Left renal pelvis (tissue), 4 donors: ENCODE measurements at regions not wholly inside any gene's neighbourhood (a gene's known extent, or its start where the extent isn't known, plus 50 kb on each side); places are given as distances from the start of the nearest gene placed in this dataset.

ENCODE experiments used
- DNase-seq, 4 donors: peaks; one replicate each; pipeline ENCODE4 v3.0.0-alpha.2; 2013; ENCODE audit warnings: low read depth in 4 of 4, low spot score in 3 of 4

DNA sequence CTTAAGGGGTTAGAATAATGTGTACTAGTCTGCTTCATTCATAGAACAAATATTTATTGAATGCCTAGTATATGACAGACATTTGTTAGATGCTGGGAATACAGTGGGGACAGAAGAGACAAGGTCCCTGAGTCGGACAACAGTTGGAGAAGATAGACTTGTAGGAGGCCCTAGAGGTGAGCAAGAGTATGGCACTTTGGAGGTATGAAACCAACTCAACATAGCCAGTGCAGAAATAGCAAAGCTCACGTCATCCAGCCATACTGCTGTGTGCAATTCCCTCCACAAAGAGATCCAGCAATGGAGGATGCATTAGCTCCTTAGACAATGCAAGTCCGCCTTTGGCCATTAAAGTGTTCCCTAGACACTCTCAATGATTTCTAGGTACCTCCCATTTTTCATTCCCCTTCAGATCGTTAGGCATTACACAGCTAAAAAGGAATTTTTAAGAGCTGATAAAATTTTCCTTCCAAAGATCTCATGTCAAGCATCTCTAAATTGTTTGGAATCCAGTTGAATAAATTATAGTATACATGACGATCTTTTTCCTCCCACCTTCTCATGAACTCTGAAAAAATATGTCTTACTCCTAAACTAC, 1949.6 kb upstream of the WWC1 start:
- DNase-seq, result no peak

DNA sequence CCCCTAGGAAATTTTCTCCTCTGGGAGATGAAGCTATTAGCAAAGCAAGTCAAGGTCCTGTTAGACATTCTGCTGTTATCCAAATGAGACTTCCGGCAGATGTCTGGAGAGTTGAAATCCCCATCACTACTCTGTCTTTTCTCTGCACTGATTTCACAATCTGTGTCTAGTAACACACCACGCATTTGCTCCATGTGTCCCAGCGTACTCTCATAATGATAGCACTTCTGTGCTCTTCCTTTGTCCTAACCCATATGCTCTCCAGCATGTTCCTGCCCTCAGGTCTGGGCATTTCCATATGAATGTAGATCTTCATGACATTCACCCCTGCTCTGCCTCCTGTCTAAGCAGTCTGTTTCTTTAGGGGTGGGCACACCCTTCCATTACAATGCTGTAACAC, 1949.0 kb upstream of the WWC1 start:
- no peak for DNase-seq

DNA sequence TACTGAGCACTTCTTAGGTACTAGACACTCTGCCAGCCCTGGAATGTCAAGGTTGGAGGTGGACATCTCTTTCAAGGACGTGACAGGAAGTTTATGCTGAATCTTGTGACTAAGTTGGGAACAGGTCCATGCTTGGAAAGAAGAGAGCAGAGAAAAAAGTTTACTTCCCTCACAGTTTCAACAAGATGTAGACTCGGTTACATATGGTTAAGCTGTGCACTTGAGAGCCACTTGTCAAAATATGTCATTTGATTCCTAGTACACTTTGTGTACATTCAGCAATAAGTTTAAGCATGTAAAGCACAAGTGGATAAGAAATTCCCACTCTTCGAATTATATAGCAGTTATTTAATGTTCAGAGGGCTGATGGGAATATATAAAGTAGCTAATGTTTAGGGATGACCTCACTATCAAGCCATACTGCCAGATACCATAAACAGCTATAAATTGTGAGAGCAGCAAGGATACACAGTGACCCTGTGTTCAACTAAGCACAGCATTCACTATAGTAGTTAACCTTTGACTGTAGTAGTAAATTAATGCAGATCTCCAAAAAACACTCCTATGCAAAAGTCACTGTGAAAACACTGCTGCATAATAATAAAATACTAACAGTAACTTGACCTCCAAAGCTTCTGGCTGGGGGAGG, 1944.6 kb upstream of the WWC1 start:
- DNase-seq, result peak in 3 of 4 donors; percentile 50 to 60 (median 57)

DNA sequence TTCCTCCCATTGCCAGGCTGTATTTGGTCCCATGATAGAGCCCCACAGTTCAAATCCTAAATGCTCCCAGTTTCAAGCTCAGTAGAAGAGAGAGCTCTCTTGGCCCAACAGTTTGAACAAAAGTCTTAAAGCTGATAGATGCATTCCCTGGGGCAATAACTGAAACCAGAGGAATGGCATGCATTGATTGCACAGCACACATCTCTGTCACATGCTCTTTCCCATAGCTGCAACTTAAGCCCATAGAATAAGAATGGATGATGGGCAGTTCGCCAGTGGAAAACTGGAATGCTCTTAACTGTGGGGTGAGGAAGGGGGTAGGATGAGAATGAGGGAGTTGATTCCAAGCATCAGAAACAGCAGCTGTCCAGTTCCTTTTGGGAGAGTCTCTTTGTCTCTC, 1942.4 kb upstream of the WWC1 start:
- DNase-seq, result no peak

DNA sequence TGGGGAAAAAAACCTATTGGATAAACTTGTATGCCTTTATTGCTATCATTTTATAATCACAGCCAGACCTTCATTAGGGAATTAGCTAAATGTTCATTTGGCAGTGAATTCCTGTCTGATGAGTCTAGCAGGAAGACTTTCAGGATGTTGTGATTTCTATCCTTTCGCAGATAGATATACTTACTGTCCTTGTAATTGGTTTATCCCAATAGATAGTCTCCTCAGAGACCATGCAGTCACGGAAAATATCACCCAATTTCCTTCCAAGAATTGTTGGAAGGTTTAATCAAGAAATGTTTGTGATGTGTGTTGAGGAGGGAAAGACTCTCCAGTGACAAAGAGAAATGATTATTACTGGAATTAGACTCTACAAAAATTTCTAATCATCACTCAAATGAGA, 1937.9 kb upstream of the WWC1 start:
- no peak for DNase-seq

DNA sequence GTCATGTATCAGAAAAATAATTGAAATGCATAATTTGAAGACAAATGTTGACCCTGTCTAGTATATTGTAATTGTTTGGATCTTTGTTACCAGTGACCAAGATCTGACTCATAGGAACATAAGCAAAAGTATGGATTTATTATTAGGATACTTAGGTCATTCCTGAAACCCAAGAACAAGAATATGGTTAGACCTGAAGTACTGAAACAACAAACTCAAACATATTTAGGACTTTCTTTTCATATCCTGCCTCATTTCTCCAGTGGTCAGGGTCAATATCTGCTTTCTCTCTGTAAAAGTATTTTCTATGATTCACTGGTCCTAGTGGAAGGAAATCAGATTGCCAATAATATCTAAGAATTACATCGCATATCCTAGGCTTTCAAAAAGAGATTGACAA, 1937.1 kb upstream of the WWC1 start:
- DNase-seq, result no peak

DNA sequence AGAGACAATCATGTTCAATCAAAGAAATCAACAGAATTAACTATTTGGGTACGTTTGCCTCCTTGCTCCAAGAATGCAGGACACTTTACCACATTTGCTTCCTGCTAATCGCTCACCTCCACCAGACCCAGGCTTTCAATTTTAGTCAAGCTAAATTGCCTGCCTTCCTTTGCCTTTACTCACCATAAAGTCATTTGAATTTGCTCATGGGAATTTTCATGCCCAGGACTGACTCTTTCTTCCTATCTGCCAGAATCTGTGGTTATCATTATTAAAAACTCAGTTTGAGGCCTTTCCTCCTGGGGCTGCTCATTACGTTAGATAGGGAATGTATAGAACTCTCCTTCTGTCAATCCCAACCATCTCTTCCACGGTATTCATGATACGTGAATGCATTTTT, 1935.3 kb upstream of the WWC1 start:
- DNase-seq, result no peak

DNA sequence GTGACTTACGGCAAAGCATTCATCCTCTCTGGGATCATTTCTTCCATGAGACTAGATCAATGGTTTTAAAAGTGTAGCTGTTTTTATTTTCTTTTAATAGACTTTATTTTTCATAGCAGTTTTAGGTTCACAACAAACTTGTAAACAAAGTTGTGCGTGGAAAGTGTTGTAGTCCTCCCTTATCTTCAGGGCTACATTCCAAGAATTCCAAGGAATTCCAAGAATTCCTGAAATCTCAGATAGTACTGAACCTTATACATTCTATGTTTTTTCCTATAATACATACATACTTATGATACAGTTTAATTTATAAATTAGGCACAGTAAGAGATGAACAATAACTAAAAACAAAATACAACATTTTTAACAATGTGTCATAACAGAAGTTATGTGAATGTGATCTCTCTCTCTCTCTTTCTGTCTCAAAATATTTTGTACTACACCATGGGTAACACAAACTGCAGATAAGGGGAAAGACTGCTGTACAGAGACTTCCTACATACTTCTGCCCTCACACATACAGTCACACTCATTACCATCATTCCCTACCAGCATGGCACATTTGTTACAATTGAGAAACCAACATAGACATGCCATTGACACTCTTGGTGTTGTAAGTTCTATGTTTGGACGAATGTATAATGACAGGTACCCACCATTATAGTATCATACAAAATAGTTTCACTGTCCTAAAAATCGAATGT, 1933.2 kb upstream of the WWC1 start:
- DNase-seq, result no peak

DNA sequence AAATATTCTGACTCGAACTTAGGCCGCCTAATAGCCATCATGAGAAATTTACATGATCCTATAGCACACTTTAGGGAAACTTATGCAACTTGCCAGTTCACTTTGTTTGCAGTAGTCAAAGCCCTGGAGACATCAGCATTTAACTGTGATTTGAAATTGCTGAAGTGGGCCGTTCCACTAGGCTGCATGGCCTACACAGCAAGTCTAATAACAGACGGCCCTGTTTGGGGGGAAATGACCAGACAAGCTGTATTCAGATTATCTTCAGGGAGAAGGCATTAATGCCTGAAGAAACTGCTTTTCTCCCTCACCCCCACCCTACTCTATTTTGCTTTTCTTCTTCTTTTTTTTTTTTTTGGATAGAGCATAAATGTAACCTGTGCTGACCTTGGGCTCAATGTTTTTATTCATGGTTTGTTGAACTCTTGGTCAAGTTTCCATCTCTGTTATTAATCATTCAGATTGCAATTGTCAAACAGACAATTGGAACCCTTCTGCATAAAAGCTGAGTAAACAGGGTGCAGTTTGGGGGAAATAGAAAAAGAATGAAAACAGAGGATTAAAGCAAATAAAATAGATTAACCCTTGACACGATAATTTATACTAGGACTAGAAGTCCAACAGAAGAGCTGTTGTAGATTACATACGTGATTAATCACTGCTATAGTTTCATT, 1928.2 kb upstream of the WWC1 start:
- DNase-seq, result no peak

DNA sequence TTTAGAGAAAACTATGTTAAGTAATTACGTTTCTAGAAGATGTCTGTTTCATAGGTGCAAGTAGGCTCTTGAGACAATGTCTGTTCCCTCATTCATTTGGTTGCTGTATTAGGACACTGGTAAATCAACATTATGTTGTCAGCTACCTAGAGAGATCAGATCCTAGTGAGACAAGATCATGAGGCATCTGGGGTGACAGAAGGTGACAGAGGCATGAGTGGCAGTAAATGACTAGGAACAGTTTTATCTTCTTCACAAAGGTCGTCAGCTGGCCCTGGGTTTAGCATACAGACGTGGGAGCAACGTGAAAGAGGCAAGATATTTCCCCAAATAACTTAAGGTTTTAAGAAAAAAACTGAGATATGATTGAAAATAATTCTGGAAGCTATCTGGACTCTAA, 1926.3 kb upstream of the WWC1 start:
- no peak for DNase-seq

DNA sequence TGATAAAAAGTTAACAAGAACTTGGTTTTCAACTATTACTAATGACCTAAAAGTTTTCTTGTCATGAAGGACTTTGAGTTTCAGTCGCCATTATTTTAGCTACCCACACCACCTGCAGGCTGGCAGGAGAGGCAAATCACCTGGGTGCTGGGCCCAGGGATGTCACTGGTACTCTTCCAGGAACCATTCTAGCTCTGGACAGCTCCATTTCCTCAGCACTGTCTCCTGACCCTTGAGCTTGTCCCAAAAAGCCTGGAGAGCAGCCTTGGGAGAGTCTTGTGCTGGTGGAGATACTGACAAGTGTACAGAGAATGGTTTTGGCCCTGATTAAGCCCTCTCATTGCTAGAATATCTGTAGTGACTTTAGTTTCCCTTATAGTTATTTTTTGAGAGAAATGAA, 1924.1 kb upstream of the WWC1 start:
- no peak for DNase-seq

DNA sequence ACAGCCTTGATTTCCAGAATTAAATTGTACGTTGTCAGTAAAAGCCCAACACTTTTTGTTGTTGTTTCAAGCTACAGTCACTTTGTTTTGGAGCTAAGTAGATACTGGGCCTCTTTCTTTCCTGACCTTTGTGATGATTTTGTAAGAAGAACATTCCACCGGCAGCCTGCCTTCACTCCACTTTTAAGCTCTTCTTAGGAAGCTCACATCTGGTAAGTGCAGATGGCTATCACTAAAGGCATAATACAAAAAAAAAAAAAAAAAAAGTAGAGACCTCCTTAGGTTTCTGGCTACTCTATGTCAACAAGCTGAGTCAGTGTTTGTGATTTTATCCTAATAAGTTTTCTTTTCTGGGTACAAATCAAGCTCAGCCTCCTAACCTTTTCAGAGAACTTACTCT, 1922.1 kb upstream of the WWC1 start:
- no peak for DNase-seq

DNA sequence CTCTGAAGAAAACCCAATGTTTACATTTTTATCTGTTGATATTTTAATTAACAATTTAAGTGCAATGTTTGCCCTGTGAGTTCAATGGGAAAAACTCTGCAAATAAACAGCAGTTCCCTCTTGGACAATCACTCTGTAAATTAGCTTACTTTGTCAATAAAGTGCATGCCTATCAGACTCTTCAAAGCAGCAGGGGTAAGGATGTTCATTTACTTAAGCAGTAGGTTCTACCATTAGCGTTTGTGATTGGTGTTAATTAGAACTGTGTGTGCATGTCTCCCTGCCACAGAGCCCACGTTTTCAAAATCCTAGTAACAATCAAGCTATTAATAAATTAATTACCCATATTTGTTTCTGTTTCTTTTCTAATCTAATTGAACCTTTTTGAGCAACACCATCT, 1921.6 kb upstream of the WWC1 start:
- no peak for DNase-seq

DNA sequence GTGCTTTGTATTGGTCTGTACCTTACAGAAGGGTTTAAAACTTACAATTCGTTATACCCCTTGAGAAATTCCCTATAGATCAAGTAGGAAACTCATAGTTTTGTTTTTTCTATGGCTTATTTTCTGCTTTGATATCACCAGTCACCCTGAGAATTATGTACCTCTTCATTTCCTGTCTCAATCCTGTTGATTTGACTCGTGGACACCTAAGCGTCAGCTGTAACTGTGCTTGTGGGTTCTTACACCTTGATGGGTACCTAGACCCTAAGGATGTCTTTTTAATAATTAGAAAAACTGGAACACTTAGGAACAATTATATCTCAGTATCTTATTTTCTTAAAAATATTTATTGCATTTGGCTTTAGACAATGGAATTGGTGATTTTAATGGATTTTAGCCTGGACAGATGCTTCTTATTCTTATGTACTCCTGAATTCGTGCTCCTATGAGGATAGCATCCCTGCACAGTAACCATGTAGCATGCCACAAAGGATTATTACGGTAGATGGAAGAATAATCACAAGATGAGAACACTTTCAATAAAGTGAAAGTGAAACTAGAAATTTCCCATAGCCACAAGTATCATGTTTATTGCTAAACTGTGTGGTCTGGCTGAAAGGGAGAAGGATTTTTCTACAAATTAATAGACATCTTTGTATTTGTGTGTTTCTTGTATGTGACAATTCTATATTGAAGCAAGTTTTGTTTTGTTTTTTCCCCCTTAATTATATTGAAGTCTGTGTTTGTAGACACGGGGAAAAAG, 1920.3 kb upstream of the WWC1 start:
- no peak for DNase-seq

DNA sequence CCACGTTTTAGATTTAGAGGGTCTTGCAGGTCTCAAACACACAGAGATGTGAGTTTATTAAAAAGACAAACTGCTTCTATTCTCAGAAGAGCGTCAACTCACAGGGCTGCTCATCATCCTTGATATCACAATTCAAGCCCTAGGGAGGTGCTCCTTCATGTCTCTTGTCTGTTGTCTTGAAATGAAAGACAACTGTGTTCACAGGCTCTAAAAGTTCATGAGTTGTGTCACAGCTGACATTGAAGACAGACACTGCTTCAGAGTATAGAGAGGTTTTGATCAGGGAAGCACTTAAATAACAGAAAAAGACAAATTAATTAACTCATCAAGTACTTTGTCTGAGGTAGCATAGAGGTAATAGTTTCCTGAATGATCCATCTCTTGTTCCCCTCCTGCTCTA, 1917.6 kb upstream of the WWC1 start:
- no peak for DNase-seq

DNA sequence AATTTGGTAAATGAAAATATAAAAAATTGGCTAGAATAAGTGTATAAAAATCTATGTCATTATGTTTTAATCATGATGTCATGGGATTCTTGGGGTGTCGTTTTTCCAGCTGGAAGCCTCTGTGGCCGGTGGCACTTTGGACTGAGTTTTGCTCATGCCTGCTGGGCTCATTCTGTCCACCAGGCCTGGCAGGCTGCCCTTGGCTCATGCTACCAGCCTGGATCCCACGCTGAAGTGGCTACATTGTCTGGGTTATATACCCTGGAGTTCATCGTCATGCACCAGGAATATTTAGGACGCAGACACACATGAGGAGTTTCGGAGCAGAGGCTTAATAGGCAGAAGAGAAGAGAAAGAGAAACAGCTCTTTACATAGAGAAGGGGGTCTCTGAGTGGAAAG, 1913.7 kb upstream of the WWC1 start:
- DNase-seq, result no peak

DNA sequence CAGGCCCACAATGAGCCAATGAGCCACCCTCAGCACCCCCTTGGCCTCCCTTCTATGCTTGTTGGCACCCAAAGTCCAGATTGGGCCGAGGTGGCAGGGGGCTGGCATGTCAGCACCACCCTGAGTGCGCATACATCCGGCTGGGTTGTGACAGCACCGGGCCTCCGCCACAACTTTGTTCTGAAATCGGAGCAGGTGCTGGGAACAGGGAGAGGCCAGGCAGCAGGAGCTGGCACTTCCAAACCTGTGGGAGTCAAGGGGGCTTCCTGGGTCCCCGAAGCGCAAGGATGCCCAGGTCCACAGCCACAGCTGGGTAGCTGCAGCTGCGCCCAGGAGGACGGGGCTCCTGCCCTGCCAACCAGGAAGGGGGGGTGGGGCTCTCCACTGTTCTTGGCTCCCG, 1911.9 kb upstream of the WWC1 start:
- DNase-seq, result no peak

DNA sequence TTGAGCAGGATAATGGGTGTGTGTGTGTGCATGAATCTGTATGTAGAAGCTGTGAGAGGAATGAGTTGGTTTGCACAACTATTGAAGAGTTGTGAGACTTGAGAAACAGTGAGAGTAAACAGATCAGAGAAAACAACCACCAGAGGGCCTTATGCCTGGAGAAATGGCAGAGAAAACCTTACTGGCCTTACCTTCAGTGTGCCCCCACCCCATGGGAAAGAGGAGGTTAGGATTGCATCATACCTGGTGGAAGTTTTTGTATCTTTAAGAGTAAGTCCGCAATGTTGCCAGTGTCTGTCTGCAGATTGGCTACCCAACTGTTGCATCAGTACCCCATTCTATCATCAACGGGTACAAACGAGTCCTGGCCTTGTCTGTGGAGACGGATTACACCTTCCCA, 1909.4 kb upstream of the WWC1 start:
- no peak for DNase-seq

DNA sequence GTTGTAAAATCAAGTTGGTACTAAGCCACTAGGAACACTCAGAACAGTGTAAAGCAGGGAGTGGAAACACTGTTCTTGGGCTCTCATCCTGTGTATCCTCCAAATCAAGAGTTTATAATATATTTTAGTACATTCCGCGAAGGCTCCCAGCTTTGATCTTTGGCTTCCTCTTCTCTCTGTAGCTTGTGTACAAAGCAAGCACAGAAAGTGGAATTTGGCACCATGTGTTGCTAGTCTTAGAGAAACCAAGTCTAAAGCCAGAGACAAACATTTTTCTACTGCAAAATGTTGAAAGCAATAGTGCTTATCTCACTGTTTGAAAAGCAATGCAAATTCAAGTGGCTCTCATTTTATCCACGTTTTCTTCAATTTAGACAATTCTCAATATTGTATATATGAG, 1893.3 kb upstream of the WWC1 start:
- DNase-seq, result no peak

DNA sequence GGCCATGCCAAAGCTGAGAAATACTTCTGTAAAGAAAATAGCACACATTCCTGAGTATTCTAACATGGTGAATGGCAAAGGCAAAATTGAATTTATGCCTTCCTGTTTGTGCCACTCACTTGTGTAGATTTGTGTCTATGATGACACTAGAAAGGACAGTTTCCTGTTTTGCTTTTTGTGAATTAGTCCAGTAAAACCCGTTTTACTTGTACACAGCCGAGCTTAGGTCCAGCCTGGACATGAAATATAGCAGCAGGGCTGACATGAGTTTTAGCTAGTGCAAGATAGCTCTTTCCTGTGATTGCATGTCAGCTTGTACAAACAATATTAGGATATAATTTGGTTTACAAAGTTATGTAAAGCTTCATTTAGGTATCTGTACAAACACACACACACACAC, 1891.7 kb upstream of the WWC1 start:
- DNase-seq, result peak in 1 of 4 donors; percentile 6

DNA sequence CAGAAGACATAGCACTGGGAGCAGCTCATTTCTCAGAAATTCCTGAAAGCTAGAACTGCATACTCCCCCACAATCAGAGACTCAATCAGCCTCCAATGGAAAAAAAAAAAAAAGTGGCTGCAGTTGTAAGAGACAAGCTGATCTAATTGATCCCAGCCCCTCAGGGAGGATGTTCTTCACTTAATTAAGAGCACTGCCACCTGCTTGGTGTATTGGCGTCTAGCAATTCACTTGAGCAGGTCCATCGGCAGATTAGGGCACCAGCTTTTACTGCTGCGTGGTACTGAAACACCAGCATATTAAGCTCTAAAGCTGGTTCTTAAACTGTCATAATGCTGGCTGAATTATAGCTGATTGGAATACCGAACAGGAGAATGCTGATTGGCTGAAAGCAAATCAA, 1890.1 kb upstream of the WWC1 start:
- no peak for DNase-seq
